HCT116 (cell line): ENCODE measurements at regions not wholly inside any gene's neighbourhood (a gene's known extent, or its start where the extent isn't known, plus 50 kb on each side); places are given as distances from the start of the nearest gene placed in this dataset.

Experiments used
- ATAC-seq: fragments of 200-7000 bp; cut with Tn5 transposase; 2 replicates; pipeline ENCODE4 v1.9.1; 2020; ENCODE audit warnings: mild to moderate bottlenecking, moderate library complexity
- BruUV-seq: library from RNA; stranded (reverse); fragments of 400-500 nt; replicated peaks from 2 replicates; lab custom pipeline; 2021; lab: Mats Ljungman, UMichigan
- CTCF ChIA-PET: fragments of 300-600 bp; sonication (Branson Sonifier 250); formaldehyde crosslinking; loops from one replicate; lab custom pipeline; 2021; ENCODE audit warnings: antibody characterized with exemption; lab: Charles Lee
- POLR2A ChIA-PET: fragments of 300-600, 350-600 bp; sonication (Branson Sonifier 250); formaldehyde crosslinking; loops from one replicate; lab custom pipeline; 2021; ENCODE audit warnings: antibody characterized with exemption; lab: Charles Lee
- RAD21 ChIA-PET, 2 experiments: fragments of 300-600 bp; sonication (Branson Sonifier 250); formaldehyde crosslinking; loops; one replicate each; lab custom pipeline; 2023; ENCODE audit warnings: low total read pairs in 2 of 2; ENCODE audit not compliant: uncharacterized antibody in 2 of 2, unreplicated experiment in 2 of 2, low non-redundant PET in 1 of 2; lab: Charles Lee
- DNase-seq: peaks from one replicate; pipeline ENCODE4 v3.0.0-alpha.2; 2010; ENCODE audit warnings: low read depth, low spot score
- H2AFZ ChIP-seq: fragments of 200-600 bp; shearing (Covaris generic), sonication (generic); 2 replicates; pipeline ENCODE4 v1.6.1; 2017; ENCODE audit warnings: low read depth, mixed run types, mixed read lengths, antibody characterized with exemption, low read length; ENCODE audit not compliant: poor library complexity, severe bottlenecking
- H3K27ac ChIP-seq: 2 replicates; pipeline ENCODE4 v1.5.1; 2012; ENCODE audit warnings: low read depth, low read length
- H3K27me3 ChIP-seq: fragments of 200-600 bp; sonication (generic); 2 replicates; pipeline ENCODE4 v1.6.1; 2016; ENCODE audit warnings: mixed run types, low read length, mixed read lengths; ENCODE audit not compliant: insufficient read depth
- H3K36me3 ChIP-seq, 2 experiments: fragments of 200-500 bp in 1 of 2; fragments of 200-600 bp in 1 of 2; sonication (Bioruptor generic) in 1 of 2; sonication (generic) in 1 of 2; 2 replicates each; pipeline versions ENCODE4 v1.5.1 to v1.6.1; 2014 to 2016; ENCODE audit warnings: low read length in 2 of 2, inconsistent platforms in 1 of 2, mixed read lengths in 1 of 2, mixed run types in 1 of 2; ENCODE audit not compliant: insufficient read depth in 2 of 2, control insufficient read depth in 1 of 2
- H3K4me1 ChIP-seq, 2 experiments: fragments of 200-600 bp in 1 of 2; sonication (generic) in 1 of 2; 2 replicates each; pipeline versions ENCODE4 v1.5.1 to v1.6.1; 2012 to 2017; ENCODE audit warnings: low read length in 2 of 2, inconsistent platforms in 1 of 2, mild to moderate bottlenecking in 1 of 2, mixed read lengths in 1 of 2, mixed run types in 1 of 2, moderate library complexity in 1 of 2; ENCODE audit not compliant: insufficient read depth in 2 of 2, control insufficient read depth in 1 of 2
- H3K4me2 ChIP-seq: fragments of 200-600 bp; sonication (generic); 2 replicates; pipeline ENCODE4 v1.6.1; 2017; ENCODE audit warnings: mixed run types, low read length, mixed read lengths
- H3K4me3 ChIP-seq, 2 experiments: fragments of 200-600 bp in 1 of 2; sonication (generic) in 1 of 2; replicated peaks in 1 of 2; 2 replicates each; pipeline ENCODE4 v1.5.1; 2011 to 2016; ENCODE audit warnings: low read length in 2 of 2, control low read depth in 1 of 2, low read depth in 1 of 2, mild to moderate bottlenecking in 1 of 2, mixed read lengths in 1 of 2, mixed run types in 1 of 2
- H3K79me2 ChIP-seq: fragments of 200-600 bp; sonication (generic); 2 replicates; pipeline ENCODE4 v1.6.1; 2017; ENCODE audit warnings: mild to moderate bottlenecking, mixed run types, low read length, moderate library complexity, mixed read lengths; ENCODE audit not compliant: insufficient read depth
- H3K9ac ChIP-seq: fragments of 200-600 bp; sonication (generic); 2 replicates; pipeline ENCODE4 v1.6.1; 2016; ENCODE audit warnings: low read length, mixed read lengths
- H3K9me2 ChIP-seq: fragments of 200-600 bp; sonication (generic), shearing (Covaris generic); 2 replicates; pipeline ENCODE4 v1.6.1; 2017; ENCODE audit warnings: mixed run types, mild to moderate bottlenecking, moderate library complexity; ENCODE audit not compliant: insufficient read depth
- H3K9me3 ChIP-seq, 2 experiments: fragments of 200-500 bp in 1 of 2; fragments of 200-600 bp in 1 of 2; sonication (Bioruptor generic) in 1 of 2; sonication (generic) in 1 of 2; 2 replicates each; pipeline ENCODE4 v1.6.1; 2014 to 2017; ENCODE audit warnings: low read length in 2 of 2, mixed read lengths in 2 of 2, inconsistent platforms in 1 of 2, low read depth in 1 of 2, mild to moderate bottlenecking in 1 of 2, mixed run types in 1 of 2, moderate library complexity in 1 of 2; ENCODE audit not compliant: control insufficient read depth in 1 of 2, insufficient read depth in 1 of 2
- H4K20me1 ChIP-seq: fragments of 200-600 bp; sonication (generic), shearing (Covaris generic); 2 replicates; pipeline ENCODE4 v1.6.1; 2017; ENCODE audit warnings: mixed run types, mild to moderate bottlenecking, moderate library complexity; ENCODE audit not compliant: insufficient read depth
- EZH2 ChIP-seq: fragments of 200-600 bp; sonication (generic); IDR thresholded peaks from 2 replicates; pipeline ENCODE4 v1.6.1; 2017; ENCODE audit warnings: antibody characterized with exemption, mixed run types
- EZH2phosphoT487 ChIP-seq: fragments of 200-600 bp; IDR thresholded peaks from 2 replicates; pipeline ENCODE4 v1.6.1; 2018; ENCODE audit warnings: antibody characterized with exemption, borderline replicate concordance
- FOSL1 ChIP-seq: IDR thresholded peaks from 2 replicates; pipeline ENCODE4 v1.6.1; 2012; ENCODE audit warnings: low read depth
- POLR2A ChIP-seq: IDR thresholded peaks from 2 replicates; pipeline ENCODE4 v1.7.0; 2011; ENCODE audit warnings: borderline replicate concordance; ENCODE audit not compliant: insufficient read depth, insufficient read length; ENCODE audit errors: extremely low read depth
- RAD21 ChIP-seq: IDR thresholded peaks from 2 replicates; pipeline ENCODE4 v1.6.1; 2012; ENCODE audit warnings: low read depth, mild to moderate bottlenecking
- SIN3A ChIP-seq: IDR thresholded peaks from 2 replicates; pipeline ENCODE4 v1.6.1; 2012; ENCODE audit warnings: low read depth
- SP1 ChIP-seq: IDR thresholded peaks from 2 replicates; pipeline ENCODE4 v1.6.1; 2012; ENCODE audit warnings: low read depth
- SRF ChIP-seq: IDR thresholded peaks from 2 replicates; pipeline ENCODE4 v1.6.1; 2012; ENCODE audit warnings: low read depth
- YY1 ChIP-seq: IDR thresholded peaks from 2 replicates; pipeline ENCODE4 v1.6.1; 2011; ENCODE audit warnings: low read length, low read depth, moderate library complexity, mild to moderate bottlenecking; ENCODE audit not compliant: insufficient replicate concordance; ENCODE audit errors: extremely low read depth
- ZNF274 ChIP-seq: fragments of 200-500 bp; sonication (Bioruptor generic); IDR thresholded peaks from 2 replicates; pipeline ENCODE4 v1.6.1; 2014; ENCODE audit warnings: mild to moderate bottlenecking, low read depth, low read length, inconsistent platforms
- intact Hi-C: fragments of 100-400 bp; cut with micrococcal nuclease; formaldehyde crosslinking; loops from 2 replicates; pipeline ENCODE4 v1.10.0; 2022
- TF ChIP-seq, protein P1 (sequence below): IDR thresholded peaks from 2 replicates; pipeline ENCODE4 v1.6.1; 2012; ENCODE audit warnings: low read depth
- TF ChIP-seq, protein P2 (sequence below): IDR thresholded peaks from 2 replicates; pipeline ENCODE4 v1.6.1; 2012

DNA sequence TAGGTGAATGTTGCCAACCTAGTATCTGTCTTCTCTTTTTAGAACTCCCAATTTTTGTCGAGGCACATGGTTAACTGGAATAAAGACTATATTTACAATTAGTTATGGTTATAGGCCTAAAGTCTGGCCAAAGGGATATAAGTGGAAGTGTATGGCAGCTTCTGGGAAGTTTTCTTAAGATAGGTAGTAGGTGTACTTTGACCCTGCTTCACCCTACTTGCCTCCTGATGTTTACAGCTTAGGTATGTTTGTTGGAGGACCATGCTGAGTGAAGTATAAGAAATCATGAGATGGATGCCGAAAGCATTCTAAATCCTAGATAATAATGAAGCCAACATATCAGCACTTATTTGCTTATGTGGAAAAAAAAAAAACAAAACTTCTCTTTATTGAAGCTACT, 272.1 kb downstream of the S1PR1 start (continued):
- TF ChIP-seq RAD21 (no peak), YY1 (no peak), POLR2A (no peak)
- TF ChIP-seq, all 23 proteins: peak for 0

DNA sequence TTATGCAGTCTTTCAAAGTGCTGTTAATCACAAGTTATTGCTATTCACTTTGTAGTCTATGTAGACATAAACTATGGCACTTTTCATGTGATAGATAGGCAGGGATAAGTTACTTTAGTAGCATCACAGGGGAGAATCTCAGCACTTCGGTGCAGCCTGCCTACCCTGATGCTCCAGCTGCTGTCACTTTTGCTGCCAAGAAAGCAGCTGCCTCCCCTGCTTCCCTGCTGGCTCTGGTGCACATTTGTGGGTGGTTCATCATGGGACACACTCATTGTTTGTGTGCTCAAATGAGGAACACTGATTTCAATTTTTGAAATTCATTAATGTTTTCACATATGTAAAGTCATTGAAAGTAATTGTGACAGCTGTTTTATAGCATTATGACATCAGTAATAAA, 272.6 kb downstream of the S1PR1 start:
- POLR2A ChIA-PET, result no interaction called here
- H3K79me2 ChIP-seq, result no peaks in the 10 kb centered on the region
- no TSS peak for BruUV-seq
- H3K9ac ChIP-seq, result no peak overlapping the region
- H3K4me3 ChIP-seq, result no peak overlapping the region
- TF ChIP-seq EZH2, result no peak
- TF ChIP-seq YY1, result no peak
- no peak for TF ChIP-seq RAD21
- TF ChIP-seq EZH2phosphoT487, result no peak
- TF ChIP-seq SRF, result no peak
- TF ChIP-seq POLR2A, result no peak
- no peak for TF ChIP-seq SIN3A
- no peak for TF ChIP-seq FOSL1
- TF ChIP-seq, all 23 proteins: peak for 0
- DNase-seq, result no peak
- no peaks in the 10 kb centered on the region for H3K9me2 ChIP-seq
- RAD21 ChIA-PET, result no interaction called here
- ATAC-seq, result no peak
- H4K20me1 ChIP-seq, result no peaks in the 10 kb centered on the region
- intact Hi-C loops, result no loop called here
- CTCF ChIA-PET, result no interaction called here
- no peak overlapping the region for H3K4me2 ChIP-seq
- no peak overlapping the region for H3K27ac ChIP-seq
- H3K9me3 ChIP-seq, result no peaks in the 10 kb centered on the region
- no peaks in the 10 kb centered on the region for H3K36me3 ChIP-seq
- H3K4me1 ChIP-seq, result no peaks in the 10 kb centered on the region
- no peak overlapping the region for H2AFZ ChIP-seq
- H3K27me3 ChIP-seq, result no peaks in the 10 kb centered on the region

DNA sequence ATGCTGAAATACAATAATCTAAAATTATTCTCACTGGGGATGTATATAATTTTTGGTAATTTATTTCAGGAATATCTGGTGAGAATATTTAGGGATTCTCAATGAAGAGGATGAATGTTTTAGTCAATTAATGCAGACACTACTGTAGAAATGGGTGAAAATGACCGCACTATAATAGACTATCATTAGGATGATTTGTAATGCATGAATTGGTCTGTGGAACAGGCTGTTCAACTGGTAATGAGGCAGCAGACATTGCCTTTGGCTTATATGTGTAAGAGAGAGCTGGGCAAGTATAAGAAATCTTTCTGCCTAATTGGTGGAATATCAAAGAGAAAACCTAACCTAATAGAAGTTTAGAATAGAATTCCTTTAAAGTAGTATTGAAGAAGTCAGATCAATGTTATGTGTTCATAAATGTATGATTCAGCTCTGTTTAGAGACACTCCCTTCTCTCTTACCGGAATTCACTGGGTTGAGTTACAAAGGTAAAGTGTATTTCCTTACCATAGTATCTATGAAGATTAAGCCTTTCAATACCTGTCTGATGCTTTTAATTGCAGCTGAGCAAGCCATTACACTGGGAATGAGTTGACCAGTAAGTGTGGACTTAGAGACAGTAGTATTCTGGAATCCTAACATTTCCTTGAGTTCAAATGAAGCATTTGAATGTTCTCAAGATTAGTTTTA, 274.5 kb downstream of the S1PR1 start:
- H3K36me3 ChIP-seq, result no peaks in the 10 kb centered on the region
- ChIA-PET RAD21 (no interaction called here), CTCF (no interaction called here), POLR2A (no interaction called here)
- H3K4me1 ChIP-seq, result no peaks in the 10 kb centered on the region
- no peak overlapping the region for H2AFZ ChIP-seq
- no peaks in the 10 kb centered on the region for H4K20me1 ChIP-seq
- H3K9me2 ChIP-seq, result no peaks in the 10 kb centered on the region
- DNase-seq (no peak), ATAC-seq (no peak)
- no peaks in the 10 kb centered on the region for H3K9me3 ChIP-seq
- H3K4me3 ChIP-seq, result no peak overlapping the region
- H3K27me3 ChIP-seq, result no peaks in the 10 kb centered on the region
- no peaks in the 10 kb centered on the region for H3K79me2 ChIP-seq
- no TSS peak for BruUV-seq
- intact Hi-C loops, result no loop called here
- H3K4me2 ChIP-seq, result no peak overlapping the region
- H3K9ac ChIP-seq, result no peak overlapping the region
- H3K27ac ChIP-seq, result no peak overlapping the region
- TF ChIP-seq SRF (no peak), RAD21 (no peak), POLR2A (no peak), SP1 (no peak), YY1 (no peak), ZNF274 (no peak), EZH2phosphoT487 (no peak)
- TF ChIP-seq, protein P1, sequence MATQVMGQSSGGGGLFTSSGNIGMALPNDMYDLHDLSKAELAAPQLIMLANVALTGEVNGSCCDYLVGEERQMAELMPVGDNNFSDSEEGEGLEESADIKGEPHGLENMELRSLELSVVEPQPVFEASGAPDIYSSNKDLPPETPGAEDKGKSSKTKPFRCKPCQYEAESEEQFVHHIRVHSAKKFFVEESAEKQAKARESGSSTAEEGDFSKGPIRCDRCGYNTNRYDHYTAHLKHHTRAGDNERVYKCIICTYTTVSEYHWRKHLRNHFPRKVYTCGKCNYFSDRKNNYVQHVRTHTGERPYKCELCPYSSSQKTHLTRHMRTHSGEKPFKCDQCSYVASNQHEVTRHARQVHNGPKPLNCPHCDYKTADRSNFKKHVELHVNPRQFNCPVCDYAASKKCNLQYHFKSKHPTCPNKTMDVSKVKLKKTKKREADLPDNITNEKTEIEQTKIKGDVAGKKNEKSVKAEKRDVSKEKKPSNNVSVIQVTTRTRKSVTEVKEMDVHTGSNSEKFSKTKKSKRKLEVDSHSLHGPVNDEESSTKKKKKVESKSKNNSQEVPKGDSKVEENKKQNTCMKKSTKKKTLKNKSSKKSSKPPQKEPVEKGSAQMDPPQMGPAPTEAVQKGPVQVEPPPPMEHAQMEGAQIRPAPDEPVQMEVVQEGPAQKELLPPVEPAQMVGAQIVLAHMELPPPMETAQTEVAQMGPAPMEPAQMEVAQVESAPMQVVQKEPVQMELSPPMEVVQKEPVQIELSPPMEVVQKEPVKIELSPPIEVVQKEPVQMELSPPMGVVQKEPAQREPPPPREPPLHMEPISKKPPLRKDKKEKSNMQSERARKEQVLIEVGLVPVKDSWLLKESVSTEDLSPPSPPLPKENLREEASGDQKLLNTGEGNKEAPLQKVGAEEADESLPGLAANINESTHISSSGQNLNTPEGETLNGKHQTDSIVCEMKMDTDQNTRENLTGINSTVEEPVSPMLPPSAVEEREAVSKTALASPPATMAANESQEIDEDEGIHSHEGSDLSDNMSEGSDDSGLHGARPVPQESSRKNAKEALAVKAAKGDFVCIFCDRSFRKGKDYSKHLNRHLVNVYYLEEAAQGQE, result no peak
- TF ChIP-seq, protein P2, sequence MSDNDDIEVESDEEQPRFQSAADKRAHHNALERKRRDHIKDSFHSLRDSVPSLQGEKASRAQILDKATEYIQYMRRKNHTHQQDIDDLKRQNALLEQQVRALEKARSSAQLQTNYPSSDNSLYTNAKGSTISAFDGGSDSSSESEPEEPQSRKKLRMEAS, result no peak
